ENCODE measurements at regions not wholly inside any gene's neighbourhood (a gene's known extent, or its start where the extent isn't known, plus 50 kb on each side); places are given as distances from the start of the nearest gene placed in this dataset.

DNA sequence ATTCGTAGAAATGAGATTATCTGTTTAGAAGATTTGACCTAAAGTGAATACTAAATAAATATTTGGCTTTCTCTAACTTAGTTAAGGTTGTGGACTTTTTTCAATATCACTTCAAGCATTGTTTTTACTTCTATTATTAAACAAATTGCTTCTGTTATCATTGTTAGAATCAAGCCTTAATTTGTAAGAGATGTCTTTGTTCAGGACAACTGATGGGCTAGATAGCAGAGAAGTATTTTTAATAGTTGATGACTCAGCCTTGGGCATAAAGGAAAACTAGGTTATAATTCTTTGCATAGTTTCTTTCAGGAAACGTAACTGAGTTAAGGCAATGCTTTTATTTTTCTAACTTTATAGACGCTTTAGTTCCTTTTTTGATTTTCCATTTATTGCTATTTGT, 128.8 kb upstream of the SMIM30 start:
- no peak for ATAC-seq
- ChIA-PET CTCF (no interaction called here), POLR2A (no interaction called here)
- 4% methylated on average over 3 of the region's 3 CpGs for WGBS (ENCODE audit: missing lambda C conversion rate)
- no peak for DNase-seq (ENCODE audit: low read depth in 1 of 2, low spot score in 1 of 2)
- H3K4me3 ChIP-seq: no peak overlapping the region
- no peaks in the 10 kb centered on the region for H3K4me1 ChIP-seq
- no peak for FAIRE-seq
- no peak overlapping the region for H3K4me2 ChIP-seq
- TF ChIP-seq ZFP36 (IDR thresholded peaks at IDR 0.05; ENCODE audit: borderline replicate concordance, partially characterized antibody) (no peak), GATA3 (IDR thresholded peaks at IDR 0.05; ENCODE audit: borderline replicate concordance) (no peak), SMC3 (IDR thresholded peaks at IDR 0.05) (no peak), HDAC2 (IDR thresholded peaks at IDR 0.05) (no peak), POLR2A (IDR thresholded peaks at IDR 0.05; ENCODE audit: low read length) (no peak), KDM1A (IDR thresholded peaks at IDR 0.05; ENCODE audit: low read depth) (no peak), MAZ (IDR thresholded peaks at IDR 0.05; ENCODE audit: borderline replicate concordance, low read depth, low read length) (no peak), CHD4 (IDR thresholded peaks at IDR 0.05; ENCODE audit: borderline replicate concordance) (no peak), ZSCAN20 (CRISPR knock-in tag; IDR thresholded peaks at IDR 0.05) (no peak), RFX5 (IDR thresholded peaks at IDR 0.05) (no peak), BHLHE40 (IDR thresholded peaks at IDR 0.05; ENCODE audit: low read depth, low read length) (no peak), HOXB5 (CRISPR knock-in tag; IDR thresholded peaks at IDR 0.05) (no peak)
- TF ChIP-seq, protein P1, sequence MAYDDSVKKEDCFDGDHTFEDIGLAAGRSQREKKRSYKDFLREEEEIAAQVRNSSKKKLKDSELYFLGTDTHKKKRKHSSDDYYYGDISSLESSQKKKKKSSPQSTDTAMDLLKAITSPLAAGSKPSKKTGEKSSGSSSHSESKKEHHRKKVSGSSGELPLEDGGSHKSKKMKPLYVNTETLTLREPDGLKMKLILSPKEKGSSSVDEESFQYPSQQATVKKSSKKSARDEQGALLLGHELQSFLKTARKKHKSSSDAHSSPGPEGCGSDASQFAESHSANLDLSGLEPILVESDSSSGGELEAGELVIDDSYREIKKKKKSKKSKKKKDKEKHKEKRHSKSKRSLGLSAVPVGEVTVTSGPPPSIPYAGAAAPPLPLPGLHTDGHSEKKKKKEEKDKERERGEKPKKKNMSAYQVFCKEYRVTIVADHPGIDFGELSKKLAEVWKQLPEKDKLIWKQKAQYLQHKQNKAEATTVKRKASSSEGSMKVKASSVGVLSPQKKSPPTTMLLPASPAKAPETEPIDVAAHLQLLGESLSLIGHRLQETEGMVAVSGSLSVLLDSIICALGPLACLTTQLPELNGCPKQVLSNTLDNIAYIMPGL (CRISPR knock-in tag; IDR thresholded peaks at IDR 0.05; ENCODE audit: borderline replicate concordance): no peak
- TF ChIP-seq, protein P2, sequence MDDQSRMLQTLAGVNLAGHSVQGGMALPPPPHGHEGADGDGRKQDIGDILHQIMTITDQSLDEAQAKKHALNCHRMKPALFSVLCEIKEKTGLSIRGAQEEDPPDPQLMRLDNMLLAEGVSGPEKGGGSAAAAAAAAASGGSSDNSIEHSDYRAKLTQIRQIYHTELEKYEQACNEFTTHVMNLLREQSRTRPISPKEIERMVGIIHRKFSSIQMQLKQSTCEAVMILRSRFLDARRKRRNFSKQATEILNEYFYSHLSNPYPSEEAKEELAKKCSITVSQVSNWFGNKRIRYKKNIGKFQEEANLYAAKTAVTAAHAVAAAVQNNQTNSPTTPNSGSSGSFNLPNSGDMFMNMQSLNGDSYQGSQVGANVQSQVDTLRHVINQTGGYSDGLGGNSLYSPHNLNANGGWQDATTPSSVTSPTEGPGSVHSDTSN (IDR thresholded peaks at IDR 0.05): no peak
- TF ChIP-seq, protein P3, sequence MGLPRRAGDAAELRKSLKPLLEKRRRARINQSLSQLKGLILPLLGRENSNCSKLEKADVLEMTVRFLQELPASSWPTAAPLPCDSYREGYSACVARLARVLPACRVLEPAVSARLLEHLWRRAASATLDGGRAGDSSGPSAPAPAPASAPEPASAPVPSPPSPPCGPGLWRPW (IDR thresholded peaks at IDR 0.05): no peak
- H3K27ac ChIP-seq: no peak overlapping the region
- H3K9me3 ChIP-seq: no peaks in the 10 kb centered on the region; the same call in 2 of the 3 replicates

DNA sequence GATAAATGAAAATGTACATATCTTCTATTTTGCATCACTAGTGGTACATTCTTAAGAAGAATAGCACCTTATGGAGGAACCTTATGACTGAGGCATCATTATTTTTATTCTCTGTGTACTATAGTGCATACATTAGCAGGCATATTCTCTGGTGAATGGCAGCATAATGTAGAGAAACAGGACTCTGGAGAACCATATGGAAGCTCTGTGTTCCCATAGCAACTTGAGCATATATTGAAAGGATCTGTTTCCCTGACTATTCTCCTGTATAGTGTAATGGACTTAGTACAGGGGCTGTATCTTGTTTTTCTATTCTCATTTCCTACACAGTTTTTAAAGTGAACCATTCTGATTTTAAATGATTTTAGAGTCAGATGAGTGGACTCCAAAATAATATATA, 128.4 kb upstream of the SMIM30 start:
- ATAC-seq (no peak), DNase-seq (ENCODE audit: low read depth in 1 of 2, low spot score in 1 of 2) (no peak), FAIRE-seq (no peak)
- TF ChIP-seq, protein P4, sequence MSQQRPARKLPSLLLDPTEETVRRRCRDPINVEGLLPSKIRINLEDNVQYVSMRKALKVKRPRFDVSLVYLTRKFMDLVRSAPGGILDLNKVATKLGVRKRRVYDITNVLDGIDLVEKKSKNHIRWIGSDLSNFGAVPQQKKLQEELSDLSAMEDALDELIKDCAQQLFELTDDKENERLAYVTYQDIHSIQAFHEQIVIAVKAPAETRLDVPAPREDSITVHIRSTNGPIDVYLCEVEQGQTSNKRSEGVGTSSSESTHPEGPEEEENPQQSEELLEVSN (IDR thresholded peaks at IDR 0.05; ENCODE audit: borderline replicate concordance, low read depth): no peak
- TF ChIP-seq GATA3 (IDR thresholded peaks at IDR 0.05; ENCODE audit: borderline replicate concordance) (no peak), EP300 (IDR thresholded peaks at IDR 0.05) (no peak), HOXB13 (CRISPR knock-in tag; IDR thresholded peaks at IDR 0.05; ENCODE audit: low read depth) (no peak), RAD21 (conservative IDR thresholded peaks at IDR 0.05 in 1 of 2, IDR thresholded peaks at IDR 0.05 in 1 of 2) (no peak)
- TF ChIP-seq, protein P3 (IDR thresholded peaks at IDR 0.05): no peak
- TF ChIP-seq, protein P5, sequence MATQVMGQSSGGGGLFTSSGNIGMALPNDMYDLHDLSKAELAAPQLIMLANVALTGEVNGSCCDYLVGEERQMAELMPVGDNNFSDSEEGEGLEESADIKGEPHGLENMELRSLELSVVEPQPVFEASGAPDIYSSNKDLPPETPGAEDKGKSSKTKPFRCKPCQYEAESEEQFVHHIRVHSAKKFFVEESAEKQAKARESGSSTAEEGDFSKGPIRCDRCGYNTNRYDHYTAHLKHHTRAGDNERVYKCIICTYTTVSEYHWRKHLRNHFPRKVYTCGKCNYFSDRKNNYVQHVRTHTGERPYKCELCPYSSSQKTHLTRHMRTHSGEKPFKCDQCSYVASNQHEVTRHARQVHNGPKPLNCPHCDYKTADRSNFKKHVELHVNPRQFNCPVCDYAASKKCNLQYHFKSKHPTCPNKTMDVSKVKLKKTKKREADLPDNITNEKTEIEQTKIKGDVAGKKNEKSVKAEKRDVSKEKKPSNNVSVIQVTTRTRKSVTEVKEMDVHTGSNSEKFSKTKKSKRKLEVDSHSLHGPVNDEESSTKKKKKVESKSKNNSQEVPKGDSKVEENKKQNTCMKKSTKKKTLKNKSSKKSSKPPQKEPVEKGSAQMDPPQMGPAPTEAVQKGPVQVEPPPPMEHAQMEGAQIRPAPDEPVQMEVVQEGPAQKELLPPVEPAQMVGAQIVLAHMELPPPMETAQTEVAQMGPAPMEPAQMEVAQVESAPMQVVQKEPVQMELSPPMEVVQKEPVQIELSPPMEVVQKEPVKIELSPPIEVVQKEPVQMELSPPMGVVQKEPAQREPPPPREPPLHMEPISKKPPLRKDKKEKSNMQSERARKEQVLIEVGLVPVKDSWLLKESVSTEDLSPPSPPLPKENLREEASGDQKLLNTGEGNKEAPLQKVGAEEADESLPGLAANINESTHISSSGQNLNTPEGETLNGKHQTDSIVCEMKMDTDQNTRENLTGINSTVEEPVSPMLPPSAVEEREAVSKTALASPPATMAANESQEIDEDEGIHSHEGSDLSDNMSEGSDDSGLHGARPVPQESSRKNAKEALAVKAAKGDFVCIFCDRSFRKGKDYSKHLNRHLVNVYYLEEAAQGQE (IDR thresholded peaks at IDR 0.05): no peak
- TF ChIP-seq, protein P6, sequence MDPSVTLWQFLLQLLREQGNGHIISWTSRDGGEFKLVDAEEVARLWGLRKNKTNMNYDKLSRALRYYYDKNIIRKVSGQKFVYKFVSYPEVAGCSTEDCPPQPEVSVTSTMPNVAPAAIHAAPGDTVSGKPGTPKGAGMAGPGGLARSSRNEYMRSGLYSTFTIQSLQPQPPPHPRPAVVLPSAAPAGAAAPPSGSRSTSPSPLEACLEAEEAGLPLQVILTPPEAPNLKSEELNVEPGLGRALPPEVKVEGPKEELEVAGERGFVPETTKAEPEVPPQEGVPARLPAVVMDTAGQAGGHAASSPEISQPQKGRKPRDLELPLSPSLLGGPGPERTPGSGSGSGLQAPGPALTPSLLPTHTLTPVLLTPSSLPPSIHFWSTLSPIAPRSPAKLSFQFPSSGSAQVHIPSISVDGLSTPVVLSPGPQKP (IDR thresholded peaks at IDR 0.05; ENCODE audit: low read depth, low read length): no peak
- Histone ChIP-seq H3K4me3 (no peak overlapping the region), H3K4me1 (no peaks in the 10 kb centered on the region), H3K4me2 (no peak overlapping the region), H3K9me3 (no peaks in the 10 kb centered on the region; the same call in 2 of the 3 replicates), H3K27ac (no peak overlapping the region)
- ChIA-PET CTCF (no interaction called here), POLR2A (no interaction called here)

All from A549 (cell line).